ENCODE measurements at regions not wholly inside any gene's neighbourhood (a gene's known extent, or its start where the extent isn't known, plus 50 kb on each side); places are given as distances from the start of the nearest gene placed in this dataset.

- Histone ChIP-seq H3K4me3 (ENCODE audit: low read length in 3 of 3) (no peak overlapping the region), H3K9ac (ENCODE audit: low read length in 3 of 3) (no peak overlapping the region), H3K36me3 (ENCODE audit: control insufficient read depth in 2 of 3, insufficient read depth in 3 of 3, low read length in 3 of 3) (no peaks in the 10 kb centered on the region), H3K27ac (ENCODE audit: low read depth in 2 of 2, low read length in 2 of 2) (no peak overlapping the region), H3K27me3 (ENCODE audit: control insufficient read depth, insufficient read depth, low read length) (no peaks in the 10 kb centered on the region), H3K9me3 (ENCODE audit: control insufficient read depth in 2 of 3, insufficient read depth in 1 of 3, low read length in 3 of 3) (no peaks in the 10 kb centered on the region), H3K4me1 (ENCODE audit: control insufficient read depth in 2 of 3, insufficient read depth in 2 of 3, low read depth in 1 of 3, low read length in 3 of 3) (no peaks in the 10 kb centered on the region)
- FAIRE-seq = no peak
- TF ChIP-seq CTCF (IDR thresholded peaks at IDR 0.05; ENCODE audit: borderline replicate concordance, extremely low read depth, insufficient read depth) = no peak
- intact Hi-C loops (cut with DNase I) = no loop called here
- peak in 1 of 5 donors; percentile 7 for DNase-seq
These were observed 643.0 kb upstream of the RBFOX1 start for GRCh38 chr16:6689643-6690042.

- no peaks in the 10 kb centered on the region for H3K36me3 ChIP-seq (ENCODE audit: control insufficient read depth in 2 of 3, insufficient read depth in 3 of 3, low read length in 3 of 3)
- no peak for DNase-seq
- no peak overlapping the region for H3K4me3 ChIP-seq (ENCODE audit: low read length in 3 of 3)
- H3K27ac ChIP-seq (ENCODE audit: low read depth in 2 of 2, low read length in 2 of 2) = no peak overlapping the region
- no peaks in the 10 kb centered on the region for H3K4me1 ChIP-seq (ENCODE audit: control insufficient read depth in 2 of 3, insufficient read depth in 2 of 3, low read depth in 1 of 3, low read length in 3 of 3)
- H3K27me3 ChIP-seq (ENCODE audit: control insufficient read depth, insufficient read depth, low read length) = no peaks in the 10 kb centered on the region
- intact Hi-C loops (cut with DNase I) = no loop called here
- no peak for FAIRE-seq
- H3K9me3 ChIP-seq (ENCODE audit: control insufficient read depth in 2 of 3, insufficient read depth in 1 of 3, low read length in 3 of 3) = no peaks in the 10 kb centered on the region
- H3K9ac ChIP-seq (ENCODE audit: low read length in 3 of 3) = no peak overlapping the region
- no peak for TF ChIP-seq CTCF (IDR thresholded peaks at IDR 0.05; ENCODE audit: borderline replicate concordance, extremely low read depth, insufficient read depth)
These were observed 645.1 kb upstream of the RBFOX1 start for GRCh38 chr16:6687593-6687992.

GRCh38 chr16:6684076-6684673 is 648.5 kb upstream of the RBFOX1 start:
- no peaks in the 10 kb centered on the region for H3K27me3 ChIP-seq (ENCODE audit: control insufficient read depth, insufficient read depth, low read length)
- H3K9me3 ChIP-seq (ENCODE audit: control insufficient read depth in 2 of 3, insufficient read depth in 1 of 3, low read length in 3 of 3) = no peaks in the 10 kb centered on the region
- no peaks in the 10 kb centered on the region for H3K36me3 ChIP-seq (ENCODE audit: control insufficient read depth in 2 of 3, insufficient read depth in 3 of 3, low read length in 3 of 3)
- no peak overlapping the region for H3K4me3 ChIP-seq (ENCODE audit: low read length in 3 of 3)
- FAIRE-seq (no peak), DNase-seq (peak in 4 of 5 donors; percentile 53 to 63 (median 55))
- H3K4me1 ChIP-seq (ENCODE audit: control insufficient read depth in 2 of 3, insufficient read depth in 2 of 3, low read depth in 1 of 3, low read length in 3 of 3) = no peaks in the 10 kb centered on the region
- H3K27ac ChIP-seq (ENCODE audit: low read depth in 2 of 2, low read length in 2 of 2) = no peak overlapping the region
- intact Hi-C loops (cut with DNase I) = no loop called here
- H3K9ac ChIP-seq (ENCODE audit: low read length in 3 of 3) = no peak overlapping the region
- TF ChIP-seq CTCF (IDR thresholded peaks at IDR 0.05; ENCODE audit: borderline replicate concordance, extremely low read depth, insufficient read depth) = peak; percentile 59
